ENCODE measurements at regions not wholly inside any gene's neighbourhood (a gene's known extent, or its start where the extent isn't known, plus 50 kb on each side); places are given as distances from the start of the nearest gene placed in this dataset.

DNA sequence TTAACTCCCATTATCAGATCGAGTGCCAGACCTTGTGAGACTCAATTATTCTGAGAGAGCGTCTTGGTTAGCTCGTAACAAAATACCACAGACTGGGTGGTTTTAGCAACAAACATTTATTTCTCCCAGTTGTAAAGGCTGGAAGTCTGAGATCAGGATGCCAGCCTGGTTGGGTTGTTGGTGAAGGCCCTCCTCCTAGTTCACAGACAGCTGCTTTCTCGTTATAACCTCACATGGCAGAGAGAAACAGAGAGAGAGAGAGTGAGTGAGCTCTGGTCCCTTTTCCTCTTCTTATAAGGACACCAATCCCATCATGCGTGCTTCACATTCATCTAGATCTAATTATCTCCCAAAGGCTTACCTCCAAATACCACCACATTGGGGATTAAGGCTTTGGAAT is 114.2 kb upstream of the SLC24A2 start:
- Histone ChIP-seq H3K9me1 (ENCODE audit: insufficient read depth, low read length) (no peaks in the 10 kb centered on the region), H3K4ac (ENCODE audit: low read depth, low read length) (no peak overlapping the region), H3K14ac (replicated peaks; ENCODE audit: low read depth, low read length) (no peak overlapping the region), H4K20me1 (ENCODE audit: insufficient read depth, low read length) (no peaks in the 10 kb centered on the region), H4K5ac (ENCODE audit: low read depth, low read length) (no peak overlapping the region), H4K8ac (ENCODE audit: low read depth in 2 of 2, low read length in 2 of 2) (no peak overlapping the region), H2BK15ac (ENCODE audit: low read depth, low read length) (no peak overlapping the region), H3K23ac (ENCODE audit: low read depth, low read length) (no peak overlapping the region), H3K18ac (ENCODE audit: low read depth, low read length) (no peak overlapping the region), H2BK20ac (ENCODE audit: low read depth, low read length) (no peak overlapping the region), H2BK5ac (ENCODE audit: low read depth, low read length, poor library complexity, severe bottlenecking) (no peak overlapping the region), H3K27ac (ENCODE audit: insufficient read depth, low read length) (no peak overlapping the region), H4K91ac (ENCODE audit: insufficient read depth, low read depth, low read length) (no peak overlapping the region), H3K36me3 (ENCODE audit: control insufficient read depth, insufficient read depth, low read length) (no peaks in the 10 kb centered on the region), H2AK5ac (ENCODE audit: low read depth, low read length) (no peak overlapping the region), H3K27me3 (ENCODE audit: control insufficient read depth, insufficient read depth, low read length) (no peaks in the 10 kb centered on the region), H3K79me1 (ENCODE audit: low read depth in 1 of 2, low read length in 2 of 2) (no peaks in the 10 kb centered on the region), H3K4me3 (ENCODE audit: insufficient read depth, low read depth, low read length) (no peak overlapping the region), H3K9ac (ENCODE audit: low read depth, low read length) (no peak overlapping the region), H3K9me3 (ENCODE audit: control insufficient read depth, insufficient read depth, low read length) (no peaks in the 10 kb centered on the region), H3K56ac (ENCODE audit: extremely low read depth, insufficient read depth, low read length) (no peak overlapping the region), H3K4me1 (ENCODE audit: control insufficient read depth, insufficient read depth, low read length) (no peaks in the 10 kb centered on the region), H2BK120ac (ENCODE audit: low read depth, low read length) (no peak overlapping the region), H2AK9ac (replicated peaks; ENCODE audit: low read depth, low read length, poor library complexity) (no peak overlapping the region), H2AFZ (replicated peaks; ENCODE audit: low read length, poor library complexity) (no peak overlapping the region), H3K4me2 (ENCODE audit: low read depth, low read length) (no peak overlapping the region)
- ATAC-seq (ENCODE audit: low read depth) (no peak), DNase-seq (no peak)
- no TSS peak for BruUV-seq (replicated peaks)
- WGBS, 2 experiments (ENCODE audit: extremely low coverage in 2 of 2, insufficient read length in 1 of 2) = no CpG with 5 or more reads among the region's 5 CpGs
- POLR2A ChIA-PET (ENCODE audit: unreplicated experiment) = no interaction called here
- TF ChIP-seq MXI1 (IDR thresholded peaks at IDR 0.05; ENCODE audit: borderline replicate concordance, low read depth, low read length) (no peak), FOS (IDR thresholded peaks at IDR 0.05; ENCODE audit: low read depth, low read length) (no peak), NFE2L2 (IDR thresholded peaks at IDR 0.05; ENCODE audit: low read depth, low read length) (no peak), ELK1 (IDR thresholded peaks at IDR 0.05; ENCODE audit: borderline replicate concordance, low read depth, low read length) (no peak), SMC3 (IDR thresholded peaks at IDR 0.05; ENCODE audit: low read depth, low read length) (no peak)
- intact Hi-C loops (cut with micrococcal nuclease) (no loop called here), in situ Hi-C loops (cut with MboI; ENCODE audit: low sequenced_read_pairs) (loop anchor here (25.0 kb wide), 1 partner anchor 416 kb away; no protein-coding TSS in a partner anchor), dilution Hi-C loops (cut with HindIII; ENCODE audit: low sequenced_read_pairs, unreplicated experiment) (no loop called here)
- CTCF ChIA-PET = no interaction called here
